Erythroblast (primary cell): ENCODE measurements at regions not wholly inside any gene's neighbourhood (a gene's known extent, or its start where the extent isn't known, plus 50 kb on each side); places are given as distances from the start of the nearest gene placed in this dataset.

Source experiments
- GATA1 ChIP-seq: IDR thresholded peaks from 2 replicates; pipeline ENCODE4 v1.6.1; 2011; ENCODE audit warnings: low read depth, mild to moderate bottlenecking, control low read depth, low read length, moderate library complexity
- POLR2A ChIP-seq: IDR thresholded peaks from 2 replicates; pipeline ENCODE4 v1.6.1; 2011; ENCODE audit warnings: mild to moderate bottlenecking, low read length

DNA sequence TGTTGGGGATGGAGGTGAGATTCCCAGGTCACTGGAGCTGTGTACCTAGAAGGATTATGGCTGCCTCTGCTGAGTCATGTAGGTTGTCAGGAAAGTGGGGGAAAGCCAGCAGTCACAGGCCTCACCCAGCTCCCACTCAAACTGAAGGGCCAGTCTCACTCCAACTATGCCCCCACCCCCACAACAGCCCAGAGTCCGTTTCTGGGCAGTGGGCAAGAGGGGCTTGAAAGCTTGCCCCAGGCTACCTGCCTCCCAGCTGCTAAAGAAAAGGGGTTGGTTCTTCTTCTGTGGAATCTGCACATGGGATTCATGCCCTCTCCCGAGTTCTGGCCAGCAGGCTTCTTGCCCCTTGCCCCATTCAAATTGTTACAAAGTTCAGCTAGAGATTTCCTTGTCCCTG lies 116.0 kb upstream of the PGRMC2 start:
- TF ChIP-seq POLR2A: no peak
- no peak for TF ChIP-seq GATA1
